HFFc6 (cell line): ENCODE measurements at regions not wholly inside any gene's neighbourhood (a gene's known extent, or its start where the extent isn't known, plus 50 kb on each side); places are given as distances from the start of the nearest gene placed in this dataset.

Experiments used
- DNase-seq: peaks from one replicate; pipeline ENCODE4 v3.0.0-alpha.2; 2018
- H3K27ac Mint-ChIP-seq: 2 replicates; pipeline ENCODE4 v1.8.0; 2020; ENCODE audit warnings: mild to moderate bottlenecking, mixed read lengths
- H3K27me3 Mint-ChIP-seq: 2 replicates; pipeline ENCODE4 v1.8.0; 2021; ENCODE audit warnings: mild to moderate bottlenecking, moderate library complexity, mixed read lengths; ENCODE audit not compliant: insufficient read depth
- H3K36me3 Mint-ChIP-seq: 2 replicates; pipeline ENCODE4 v1.8.0; 2021; ENCODE audit warnings: low read depth, mixed read lengths
- H3K4me1 Mint-ChIP-seq: 2 replicates; pipeline ENCODE4 v1.8.0; 2020; ENCODE audit warnings: low read depth, mixed read lengths
- H3K4me3 Mint-ChIP-seq: 2 replicates; pipeline ENCODE4 v1.8.0; 2020; ENCODE audit warnings: mild to moderate bottlenecking, moderate library complexity, mixed read lengths
- H3K9me3 Mint-ChIP-seq: 2 replicates; pipeline ENCODE4 v1.8.0; 2020; ENCODE audit warnings: mild to moderate bottlenecking, mixed read lengths
- TF ChIP-seq, protein P1 (sequence below): fragments of 200-600 bp; sonication (generic); IDR thresholded peaks from 2 replicates; pipeline ENCODE4 v1.5.0; 2021; ENCODE audit warnings: antibody characterized with exemption, mild to moderate bottlenecking

- Mint-ChIP-seq H3K4me3 (no peak overlapping the region), H3K9me3 (peaks cover 36% of the 10 kb centered on the region), H3K4me1 (no peaks in the 10 kb centered on the region; the same call in 1 of the 2 replicates), H3K27me3 (peaks cover 3% of the 10 kb centered on the region; the same call in 1 of the 2 replicates), H3K27ac (no peak overlapping the region), H3K36me3 (peaks cover 4% of the 10 kb centered on the region; the same call in 1 of the 2 replicates)
- DNase-seq: no peak
- TF ChIP-seq, protein P1, sequence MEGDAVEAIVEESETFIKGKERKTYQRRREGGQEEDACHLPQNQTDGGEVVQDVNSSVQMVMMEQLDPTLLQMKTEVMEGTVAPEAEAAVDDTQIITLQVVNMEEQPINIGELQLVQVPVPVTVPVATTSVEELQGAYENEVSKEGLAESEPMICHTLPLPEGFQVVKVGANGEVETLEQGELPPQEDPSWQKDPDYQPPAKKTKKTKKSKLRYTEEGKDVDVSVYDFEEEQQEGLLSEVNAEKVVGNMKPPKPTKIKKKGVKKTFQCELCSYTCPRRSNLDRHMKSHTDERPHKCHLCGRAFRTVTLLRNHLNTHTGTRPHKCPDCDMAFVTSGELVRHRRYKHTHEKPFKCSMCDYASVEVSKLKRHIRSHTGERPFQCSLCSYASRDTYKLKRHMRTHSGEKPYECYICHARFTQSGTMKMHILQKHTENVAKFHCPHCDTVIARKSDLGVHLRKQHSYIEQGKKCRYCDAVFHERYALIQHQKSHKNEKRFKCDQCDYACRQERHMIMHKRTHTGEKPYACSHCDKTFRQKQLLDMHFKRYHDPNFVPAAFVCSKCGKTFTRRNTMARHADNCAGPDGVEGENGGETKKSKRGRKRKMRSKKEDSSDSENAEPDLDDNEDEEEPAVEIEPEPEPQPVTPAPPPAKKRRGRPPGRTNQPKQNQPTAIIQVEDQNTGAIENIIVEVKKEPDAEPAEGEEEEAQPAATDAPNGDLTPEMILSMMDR: no peak
These were observed 152.7 kb upstream of the SHH start for GRCh38 chr7:155965010-155965409.

DNA sequence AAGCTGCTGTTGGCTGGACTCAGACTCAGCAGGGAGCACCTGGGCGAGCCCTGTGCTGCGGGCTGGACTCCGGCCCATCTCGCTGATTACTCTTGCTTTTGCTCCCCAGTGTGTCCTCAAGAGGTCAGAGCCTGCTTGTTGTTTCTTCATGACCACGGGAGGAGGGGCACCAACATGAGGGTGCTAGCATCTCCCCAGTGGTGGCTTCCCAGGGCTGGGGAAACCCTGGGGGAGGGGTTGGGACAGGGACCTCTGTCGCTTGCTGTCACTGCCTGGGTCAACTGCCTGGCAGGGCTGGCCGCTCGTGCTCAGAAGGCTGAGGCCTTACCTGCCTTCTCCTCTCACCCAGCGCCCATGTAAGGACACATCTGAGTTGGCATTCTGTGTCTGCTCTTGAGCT, 152.3 kb upstream of the SHH start:
- peaks cover 4% of the 10 kb centered on the region; the same call in 1 of the 2 replicates for H3K36me3 Mint-ChIP-seq
- H3K27ac Mint-ChIP-seq: no peak overlapping the region
- H3K27me3 Mint-ChIP-seq: peaks cover 3% of the 10 kb centered on the region; the same call in 1 of the 2 replicates
- no peak overlapping the region for H3K4me3 Mint-ChIP-seq
- DNase-seq: no peak
- TF ChIP-seq, protein P1: no peak
- no peaks in the 10 kb centered on the region; the same call in 1 of the 2 replicates for H3K4me1 Mint-ChIP-seq
- H3K9me3 Mint-ChIP-seq: peaks cover 35% of the 10 kb centered on the region

- no peak for DNase-seq
- Mint-ChIP-seq H3K27ac (no peak overlapping the region), H3K36me3 (peaks cover 4% of the 10 kb centered on the region; the same call in 1 of the 2 replicates), H3K4me3 (no peak overlapping the region), H3K27me3 (peaks cover 3% of the 10 kb centered on the region; the same call in 1 of the 2 replicates), H3K9me3 (peaks cover 35% of the 10 kb centered on the region), H3K4me1 (no peaks in the 10 kb centered on the region; the same call in 1 of the 2 replicates)
- TF ChIP-seq, protein P1: no peak
These were observed 151.5 kb upstream of the SHH start for GRCh38 chr7:155963771-155964195.

- DNase-seq: no peak
- peaks cover 35% of the 10 kb centered on the region for H3K9me3 Mint-ChIP-seq
- H3K4me3 Mint-ChIP-seq: no peak overlapping the region
- no peaks in the 10 kb centered on the region; the same call in 1 of the 2 replicates for H3K4me1 Mint-ChIP-seq
- TF ChIP-seq, protein P1: no peak
- peaks cover 3% of the 10 kb centered on the region; the same call in 1 of the 2 replicates for H3K27me3 Mint-ChIP-seq
- H3K27ac Mint-ChIP-seq: no peak overlapping the region
- peaks cover 4% of the 10 kb centered on the region; the same call in 1 of the 2 replicates for H3K36me3 Mint-ChIP-seq
These were observed 151.1 kb upstream of the SHH start for GRCh38 chr7:155963356-155963755.

DNA sequence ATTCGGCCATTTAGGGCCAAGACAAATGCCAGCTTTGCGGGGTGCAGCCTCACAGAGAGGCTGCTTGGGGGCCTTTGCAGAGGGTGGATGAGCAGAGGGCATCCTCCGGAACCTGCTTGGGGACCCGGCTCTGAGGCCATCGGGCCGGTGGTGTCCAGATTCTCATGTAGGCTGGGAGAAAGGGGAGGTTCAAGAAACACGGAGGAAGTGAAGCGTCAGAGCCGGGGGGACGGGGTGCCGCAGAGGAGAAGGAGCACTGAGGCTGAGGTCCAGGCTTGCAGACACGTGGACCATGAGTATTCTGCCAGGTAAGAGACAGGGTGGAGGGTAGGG, 150.7 kb upstream of the SHH start:
- Mint-ChIP-seq H3K4me1 (no peaks in the 10 kb centered on the region; the same call in 1 of the 2 replicates), H3K4me3 (no peak overlapping the region), H3K27ac (no peak overlapping the region), H3K9me3 (peaks cover 35% of the 10 kb centered on the region), H3K27me3 (peaks cover 3% of the 10 kb centered on the region; the same call in 1 of the 2 replicates), H3K36me3 (peaks cover 4% of the 10 kb centered on the region; the same call in 1 of the 2 replicates)
- TF ChIP-seq, protein P1: no peak
- DNase-seq: no peak
